Mammary epithelial cell (primary cell): ENCODE measurements at regions not wholly inside any gene's neighbourhood (a gene's known extent, or its start where the extent isn't known, plus 50 kb on each side); places are given as distances from the start of the nearest gene placed in this dataset.

Source experiments
- CTCF ChIP-seq, 2 donors: IDR thresholded peaks in 1 of 2; conservative IDR thresholded peaks in 1 of 2; 2 replicates each; pipeline ENCODE4 v1.5.1; 2011 to 2012; ENCODE audit warnings: inconsistent platforms in 2 of 2, low read length in 2 of 2, mild to moderate bottlenecking in 2 of 2, control low read depth in 1 of 2, low read depth in 1 of 2; ENCODE audit not compliant: insufficient read depth in 1 of 2; ENCODE audit errors: extremely low read depth in 1 of 2
- EZH2 ChIP-seq: IDR thresholded peaks from 2 replicates; pipeline ENCODE4 v1.6.1; 2012; ENCODE audit warnings: low read length, inconsistent platforms, borderline replicate concordance

DNA sequence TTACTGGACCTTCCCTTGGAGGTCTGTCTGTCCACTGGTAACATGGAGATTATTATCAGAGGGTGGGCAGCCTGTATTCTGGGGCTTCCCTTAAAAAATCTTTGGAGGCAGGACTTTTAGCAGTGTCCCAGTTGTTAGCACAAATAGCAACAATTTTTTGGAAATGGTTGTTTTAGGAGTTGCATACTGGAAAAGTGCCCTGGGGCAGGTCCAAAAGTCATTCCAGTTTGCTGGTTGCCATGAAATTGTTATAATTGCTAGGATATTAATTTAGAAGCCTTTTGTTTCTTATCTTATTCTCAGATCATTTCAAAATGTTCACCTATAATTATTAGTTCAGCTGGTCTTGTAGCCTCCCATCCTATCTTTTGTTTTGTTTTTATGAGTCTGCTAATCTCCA, 71.0 kb downstream of the PTGS2 start:
- TF ChIP-seq EZH2 (no peak), CTCF (conservative IDR thresholded peaks at IDR 0.05 in 1 of 2, IDR thresholded peaks at IDR 0.05 in 1 of 2; ENCODE audit: extremely low read depth in 1 of 2, insufficient read depth in 1 of 2, low read depth in 1 of 2, low read length in 2 of 2) (no peak)
